Cardiac fibroblast (primary cell): ENCODE measurements at regions not wholly inside any gene's neighbourhood (a gene's known extent, or its start where the extent isn't known, plus 50 kb on each side); places are given as distances from the start of the nearest gene placed in this dataset.

ENCODE experiments used
- DNase-seq, 2 donors: peaks; one replicate each; pipeline versions ENCODE4 v3.0.0 to v3.0.0-alpha.2; 2010; ENCODE audit warnings: low read depth in 2 of 2
- H3K4me3 ChIP-seq, 2 donors: replicated peaks in 1 of 2; 1 replicate in 1 of 2; 2 replicates in 1 of 2; pipeline ENCODE4 v1.5.1; 2011; ENCODE audit warnings: low read depth in 2 of 2, low read length in 2 of 2, mild to moderate bottlenecking in 2 of 2, moderate library complexity in 1 of 2
- CTCF ChIP-seq: IDR thresholded peaks from one replicate; pipeline ENCODE4 v1.5.1; 2011; ENCODE audit warnings: low read depth, mild to moderate bottlenecking, low read length, inconsistent platforms

- no peak overlapping the region for H3K4me3 ChIP-seq
- no peak for DNase-seq
- TF ChIP-seq CTCF: no peak
Measured at GRCh38 chr10:47151920-47152319, 148.1 kb upstream of the GDF10 start.

- H3K4me3 ChIP-seq: no peak overlapping the region
- peak in 1 of 2 donors; percentile 71 for DNase-seq
- TF ChIP-seq CTCF: peak; percentile 61
Measured at GRCh38 chr10:47152861-47153349, 147.1 kb upstream of the GDF10 start.

GRCh38 chr10:47154762-47155161 is 145.2 kb upstream of the GDF10 start:
- no peak overlapping the region for H3K4me3 ChIP-seq
- no peak for DNase-seq
- TF ChIP-seq CTCF: no peak

- no peak for TF ChIP-seq CTCF
- H3K4me3 ChIP-seq: no peak overlapping the region
- DNase-seq: no peak
Measured at GRCh38 chr10:47156873-47157272, 143.1 kb upstream of the GDF10 start.

- DNase-seq: no peak
- no peak for TF ChIP-seq CTCF
- no peak overlapping the region for H3K4me3 ChIP-seq
Measured at GRCh38 chr10:47158116-47159071, 141.6 kb upstream of the GDF10 start.

- TF ChIP-seq CTCF: no peak
- no peak overlapping the region for H3K4me3 ChIP-seq
- DNase-seq: no peak
Measured at GRCh38 chr10:47159361-47160260, 140.4 kb upstream of the GDF10 start.
